Endothelial cell (in vitro differentiated cells): ENCODE measurements at regions not wholly inside any gene's neighbourhood (a gene's known extent, or its start where the extent isn't known, plus 50 kb on each side); places are given as distances from the start of the nearest gene placed in this dataset.

Experiments used
- DNase-seq: peaks from one replicate; pipeline ENCODE4 v3.0.0; 2021; ENCODE audit warnings: low spot score
- H3K27ac Mint-ChIP-seq: one replicate; pipeline ENCODE4 v1.8.0; 2021; ENCODE audit warnings: mixed read lengths, inconsistent platforms; ENCODE audit not compliant: unreplicated experiment
- H3K27me3 Mint-ChIP-seq: one replicate; pipeline ENCODE4 v1.8.0; 2021; ENCODE audit warnings: mild to moderate bottlenecking, moderate library complexity, mixed read lengths, inconsistent platforms; ENCODE audit not compliant: unreplicated experiment
- H3K36me3 Mint-ChIP-seq: one replicate; pipeline ENCODE4 v1.8.0; 2021; ENCODE audit warnings: mild to moderate bottlenecking, low read depth, mixed read lengths, inconsistent platforms; ENCODE audit not compliant: unreplicated experiment
- H3K4me1 Mint-ChIP-seq: one replicate; pipeline ENCODE4 v1.8.0; 2021; ENCODE audit warnings: mild to moderate bottlenecking, mixed read lengths, inconsistent platforms; ENCODE audit not compliant: unreplicated experiment
- H3K4me3 Mint-ChIP-seq: one replicate; pipeline ENCODE4 v1.8.0; 2021; ENCODE audit warnings: mild to moderate bottlenecking, mixed read lengths, inconsistent platforms; ENCODE audit not compliant: unreplicated experiment
- H3K9me3 Mint-ChIP-seq: one replicate; pipeline ENCODE4 v1.8.0; 2021; ENCODE audit warnings: mixed read lengths, inconsistent platforms; ENCODE audit not compliant: unreplicated experiment
- CTCF ChIP-seq: fragments of 200-600 bp; sonication (generic); IDR thresholded peaks from one replicate; pipeline ENCODE4 v1.5.0; 2021; ENCODE audit warnings: antibody characterized with exemption; ENCODE audit not compliant: unreplicated experiment

GRCh38 chr2:172215172-172215935 is 112.7 kb upstream of the DLX2 start:
- peaks cover 16% of the 10 kb centered on the region for H3K4me1 Mint-ChIP-seq
- no peak for TF ChIP-seq CTCF
- H3K4me3 Mint-ChIP-seq: no peak overlapping the region
- no peaks in the 10 kb centered on the region for H3K27me3 Mint-ChIP-seq
- DNase-seq: no peak
- no peaks in the 10 kb centered on the region for H3K36me3 Mint-ChIP-seq
- no peaks in the 10 kb centered on the region for H3K9me3 Mint-ChIP-seq
- H3K27ac Mint-ChIP-seq: no peak overlapping the region

- TF ChIP-seq CTCF: no peak
- DNase-seq: no peak
- Mint-ChIP-seq H3K27ac (no peak overlapping the region), H3K27me3 (no peaks in the 10 kb centered on the region), H3K4me3 (no peak overlapping the region), H3K9me3 (no peaks in the 10 kb centered on the region), H3K4me1 (peaks cover 19% of the 10 kb centered on the region), H3K36me3 (no peaks in the 10 kb centered on the region)
Observed at GRCh38 chr2:172215936-172216335, 113.2 kb upstream of the DLX2 start.

- Mint-ChIP-seq H3K27ac (no peak overlapping the region), H3K36me3 (no peaks in the 10 kb centered on the region), H3K9me3 (no peaks in the 10 kb centered on the region), H3K4me1 (peaks cover 19% of the 10 kb centered on the region), H3K4me3 (no peak overlapping the region), H3K27me3 (no peaks in the 10 kb centered on the region)
- TF ChIP-seq CTCF: no peak
- no peak for DNase-seq
Observed at GRCh38 chr2:172216477-172216876, 113.8 kb upstream of the DLX2 start.

- H3K4me3 Mint-ChIP-seq: no peak overlapping the region
- no peak overlapping the region for H3K27ac Mint-ChIP-seq
- H3K36me3 Mint-ChIP-seq: no peaks in the 10 kb centered on the region
- TF ChIP-seq CTCF: no peak
- H3K4me1 Mint-ChIP-seq: peaks cover 6% of the 10 kb centered on the region
- no peaks in the 10 kb centered on the region for H3K27me3 Mint-ChIP-seq
- DNase-seq: no peak
- H3K9me3 Mint-ChIP-seq: no peaks in the 10 kb centered on the region
Observed at GRCh38 chr2:172219201-172219600, 116.5 kb upstream of the DLX2 start.

GRCh38 chr2:172220121-172220520 is 117.4 kb upstream of the DLX2 start:
- no peaks in the 10 kb centered on the region for H3K27me3 Mint-ChIP-seq
- peaks cover 6% of the 10 kb centered on the region for H3K4me1 Mint-ChIP-seq
- TF ChIP-seq CTCF: no peak
- no peak overlapping the region for H3K4me3 Mint-ChIP-seq
- no peaks in the 10 kb centered on the region for H3K36me3 Mint-ChIP-seq
- no peak overlapping the region for H3K27ac Mint-ChIP-seq
- H3K9me3 Mint-ChIP-seq: no peaks in the 10 kb centered on the region
- no peak for DNase-seq
